Spleen (tissue), 11 donors: ENCODE measurements at regions not wholly inside any gene's neighbourhood (a gene's known extent, or its start where the extent isn't known, plus 50 kb on each side); places are given as distances from the start of the nearest gene placed in this dataset.
A peak's percentile ranks its signal among the peaks of the same experiment; 100 is the strongest.

ENCODE experiments used
- DNase-seq: peaks from one replicate; pipeline ENCODE4 v3.0.0-alpha.2; 2020
- H3K27ac ChIP-seq, 8 donors: fragments of 200-600 bp; sonication (generic) in 7 of 8; 1 replicate in 4 of 8; 2 replicates in 4 of 8; pipeline versions ENCODE4 v1.5.0 to v1.8.0; 2016 to 2021; ENCODE audit warnings: inconsistent platforms in 4 of 8, mild to moderate bottlenecking in 4 of 8, moderate library complexity in 1 of 8
- H3K27me3 ChIP-seq, 7 donors: fragments of 200-600 bp; sonication (generic) in 6 of 7; replicated peaks in 1 of 7; 1 replicate in 4 of 7; 2 replicates in 3 of 7; pipeline versions ENCODE4 v1.5.0 to v1.8.0; 2016 to 2021; ENCODE audit warnings: inconsistent platforms in 3 of 7, mild to moderate bottlenecking in 1 of 7
- H3K36me3 ChIP-seq, 6 donors: fragments of 200-600 bp; sonication (generic) in 5 of 6; 1 replicate in 4 of 6; 2 replicates in 2 of 6; pipeline versions ENCODE4 v1.5.0 to v1.8.0; 2016 to 2021; ENCODE audit warnings: inconsistent platforms in 2 of 6
- H3K4me1 ChIP-seq, 6 donors: fragments of 200-600 bp; sonication (generic) in 5 of 6; 1 replicate in 3 of 6; 2 replicates in 3 of 6; pipeline versions ENCODE4 v1.5.0 to v1.8.0; 2016 to 2021; ENCODE audit warnings: inconsistent platforms in 3 of 6
- H3K4me3 ChIP-seq, 8 donors: fragments of 200-600 bp; sonication (generic) in 7 of 8; 1 replicate in 4 of 8; 2 replicates in 4 of 8; pipeline versions ENCODE4 v1.5.0 to v1.8.0; 2016 to 2021; ENCODE audit warnings: inconsistent platforms in 4 of 8, mild to moderate bottlenecking in 4 of 8, moderate library complexity in 2 of 8
- H3K9me3 ChIP-seq, 8 donors: fragments of 200-600 bp; sonication (generic) in 7 of 8; 1 replicate in 4 of 8; 2 replicates in 4 of 8; pipeline versions ENCODE4 v1.5.0 to v1.8.0; 2016 to 2021; ENCODE audit warnings: inconsistent platforms in 4 of 8
- POLR2A ChIP-seq, 3 donors: fragments of 450-650 bp; IDR thresholded peaks; one replicate each; pipeline ENCODE4 v1.5.1; 2017; ENCODE audit warnings: antibody characterized with exemption in 3 of 3, mild to moderate bottlenecking in 1 of 3
- POLR2AphosphoS5 ChIP-seq, 3 donors: sonication (generic); formaldehyde crosslinking; IDR thresholded peaks; one replicate each; pipeline ENCODE4 v1.5.1; 2017; ENCODE audit warnings: antibody characterized with exemption in 3 of 3
- WGBS, 5 donors: extraction: QIAGEN DNeasy Blood & Tissue Kit in 3 of 5; methylation state at CpG; one replicate each; pipeline versions ENCODE4 v1.1.5 to v1.1.7; 2013 to 2018; 5-methylcytosine and 5-hydroxymethylcytosine counted together
- intact Hi-C: fragments of 100-400 bp; cut with DNase I; formaldehyde crosslinking; loops from one replicate; pipeline ENCODE4 v1.15.0; 2023; ENCODE audit warnings: low total_unique reads
- TF ChIP-seq, protein P1 (sequence below), 11 experiments: fragments of 200-600 bp in 7 of 11; fragments of 450-650 bp in 4 of 11; sonication (generic) in 4 of 11; IDR thresholded peaks in 8 of 11; conservative IDR thresholded peaks in 3 of 11; 1 replicate in 7 of 11; 2 replicates in 4 of 11; pipeline versions ENCODE4 v1.4.0 to v1.8.0; 2016 to 2021; ENCODE audit warnings: antibody characterized with exemption in 11 of 11, inconsistent platforms in 4 of 11, mild to moderate bottlenecking in 1 of 11
- donor health status: healthy with polysubstance abuse.
- donor health status: DM: no; HTN: no; CAD: no; lungs with moderate emphysema.
- donor health status: DM: no; HTN: no; CAD: no.
- donor health status: Bipolar disorder and iron deficiency.
- donor health status: healthy.
- donor health status: DM: no; HTN: no; CAD: no.
- donor health status: DM: yes; HTN: yes; CAD: no.

DNA sequence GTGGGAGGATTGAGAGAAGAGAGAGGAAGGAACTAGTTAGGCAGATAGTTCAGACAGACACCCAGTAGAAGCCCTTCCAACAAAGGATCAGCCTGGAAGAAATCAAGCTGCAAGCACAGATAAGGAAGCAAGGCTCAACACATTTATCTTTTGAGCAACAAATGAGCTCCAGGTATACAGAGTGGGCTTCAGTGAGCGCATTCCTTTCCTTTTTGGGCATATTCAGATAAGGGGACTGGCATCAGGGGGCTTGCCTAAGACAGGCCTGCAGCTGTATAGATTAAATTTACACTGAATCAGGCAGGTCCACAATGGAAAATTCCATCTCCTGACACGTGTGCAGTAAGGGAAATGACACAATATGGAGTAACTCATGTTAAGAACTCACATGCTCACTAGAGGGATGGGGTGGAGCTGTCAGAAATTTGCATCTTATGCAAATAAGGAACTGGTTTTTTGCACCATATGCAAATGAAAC is 147.2 kb downstream of the AKR1D1 start:
- intact Hi-C loops = no loop called here
- no peak overlapping the region for H3K4me3 ChIP-seq
- TF ChIP-seq POLR2A (IDR thresholded peaks at IDR 0.05) (no peak), POLR2AphosphoS5 (IDR thresholded peaks at IDR 0.05) (no peak)
- TF ChIP-seq, protein P1, sequence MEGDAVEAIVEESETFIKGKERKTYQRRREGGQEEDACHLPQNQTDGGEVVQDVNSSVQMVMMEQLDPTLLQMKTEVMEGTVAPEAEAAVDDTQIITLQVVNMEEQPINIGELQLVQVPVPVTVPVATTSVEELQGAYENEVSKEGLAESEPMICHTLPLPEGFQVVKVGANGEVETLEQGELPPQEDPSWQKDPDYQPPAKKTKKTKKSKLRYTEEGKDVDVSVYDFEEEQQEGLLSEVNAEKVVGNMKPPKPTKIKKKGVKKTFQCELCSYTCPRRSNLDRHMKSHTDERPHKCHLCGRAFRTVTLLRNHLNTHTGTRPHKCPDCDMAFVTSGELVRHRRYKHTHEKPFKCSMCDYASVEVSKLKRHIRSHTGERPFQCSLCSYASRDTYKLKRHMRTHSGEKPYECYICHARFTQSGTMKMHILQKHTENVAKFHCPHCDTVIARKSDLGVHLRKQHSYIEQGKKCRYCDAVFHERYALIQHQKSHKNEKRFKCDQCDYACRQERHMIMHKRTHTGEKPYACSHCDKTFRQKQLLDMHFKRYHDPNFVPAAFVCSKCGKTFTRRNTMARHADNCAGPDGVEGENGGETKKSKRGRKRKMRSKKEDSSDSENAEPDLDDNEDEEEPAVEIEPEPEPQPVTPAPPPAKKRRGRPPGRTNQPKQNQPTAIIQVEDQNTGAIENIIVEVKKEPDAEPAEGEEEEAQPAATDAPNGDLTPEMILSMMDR (IDR thresholded peaks at IDR 0.05 in 8 of 11, conservative IDR thresholded peaks at IDR 0.05 in 3 of 11) = no peak

DNA sequence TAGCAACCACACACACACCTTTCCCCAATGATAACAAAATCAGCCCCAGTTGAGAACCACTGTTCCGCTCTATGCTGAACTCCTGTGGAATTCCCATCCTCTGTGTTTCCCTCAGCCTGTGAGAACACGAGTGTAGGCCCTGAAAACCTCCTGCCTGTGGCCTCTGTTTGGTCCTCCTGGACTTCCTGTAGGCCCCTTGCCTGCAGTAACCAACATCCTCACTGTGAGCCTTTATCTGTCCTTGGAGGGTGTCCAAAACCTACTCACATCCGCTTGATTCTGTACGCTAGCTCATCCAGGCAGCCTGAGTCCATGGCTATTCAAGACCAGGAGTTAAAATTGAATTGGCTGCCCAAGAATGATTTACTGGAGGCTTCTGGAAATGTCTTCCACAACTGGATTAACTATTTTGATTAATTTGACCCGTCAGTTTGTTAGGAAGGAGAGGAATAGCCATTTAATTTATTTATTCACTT is 149.8 kb downstream of the AKR1D1 start:
- no peaks in the 10 kb centered on the region for H3K36me3 ChIP-seq
- peaks cover 0 to 8% (median 0%) of the 10 kb centered on the region in 6 donors for H3K4me1 ChIP-seq
- 19 to 44% (median 28%) methylated on average over 5 of the region's 5 CpGs for WGBS, 5 donors
- peak overlapping the region in 3 of 8 donors; percentile 28 to 51 (median 37) for H3K27ac ChIP-seq
- no peak for DNase-seq
- intact Hi-C loops = no loop called here
- TF ChIP-seq POLR2A (IDR thresholded peaks at IDR 0.05) = no peak
- peak in 1 of 3 donors; percentile 78 for TF ChIP-seq POLR2AphosphoS5 (IDR thresholded peaks at IDR 0.05)
- TF ChIP-seq, protein P1 (IDR thresholded peaks at IDR 0.05 in 8 of 11, conservative IDR thresholded peaks at IDR 0.05 in 3 of 11) = no peak
- H3K9me3 ChIP-seq = peaks cover 0 to 12% (median 4%) of the 10 kb centered on the region in 8 donors
- no peaks in the 10 kb centered on the region for H3K27me3 ChIP-seq
- H3K4me3 ChIP-seq = no peak overlapping the region

More for the DNA sequence above, 147.2 kb downstream of the AKR1D1 start:
- peaks cover 0 to 36% (median 21%) of the 10 kb centered on the region in 8 donors for H3K9me3 ChIP-seq
- no peak overlapping the region for H3K27ac ChIP-seq
- H3K36me3 ChIP-seq = no peaks in the 10 kb centered on the region
- no peaks in the 10 kb centered on the region for H3K27me3 ChIP-seq
- H3K4me1 ChIP-seq = peaks cover 0 to 8% (median 0%) of the 10 kb centered on the region in 6 donors
- 68 to 83% (median 71%) methylated on average over 2 of the region's 2 CpGs for WGBS, 5 donors
- no peak for DNase-seq

DNA sequence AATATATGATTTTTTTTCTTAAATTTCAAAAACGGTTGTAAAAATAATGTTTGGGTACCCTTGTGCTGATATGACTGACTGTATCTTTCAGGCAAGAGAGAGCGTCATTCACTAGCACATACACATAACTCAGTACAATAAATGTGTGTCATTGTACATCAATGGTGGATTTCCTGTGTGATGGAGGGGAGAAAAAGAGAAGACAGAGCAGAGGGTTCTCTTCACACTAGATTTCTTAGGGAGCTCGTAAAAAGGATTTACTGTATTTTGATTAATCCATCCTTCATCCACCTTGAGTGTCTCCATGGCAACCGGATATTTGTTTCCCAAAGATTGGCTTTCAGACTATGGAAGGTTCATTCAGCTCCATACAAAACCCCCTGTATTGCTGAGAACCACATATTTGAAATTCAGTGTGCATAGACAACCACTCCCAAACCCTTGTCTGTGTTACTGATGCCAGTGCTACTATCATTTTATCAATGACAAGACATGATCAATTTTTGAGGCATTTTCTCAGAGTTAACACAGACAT is 150.6 kb downstream of the AKR1D1 start:
- WGBS, 5 donors = 83 to 90% (median 86%) methylated on average over 4 of the region's 4 CpGs
- intact Hi-C loops = no loop called here
- Histone ChIP-seq H3K4me1 (peaks cover 0 to 8% (median 0%) of the 10 kb centered on the region in 6 donors), H3K9me3 (peaks cover 0 to 5% (median 0%) of the 10 kb centered on the region in 8 donors), H3K36me3 (no peaks in the 10 kb centered on the region), H3K4me3 (no peak overlapping the region), H3K27ac (no peak overlapping the region), H3K27me3 (no peaks in the 10 kb centered on the region)
- TF ChIP-seq POLR2A (IDR thresholded peaks at IDR 0.05) = no peak
- no peak for TF ChIP-seq POLR2AphosphoS5 (IDR thresholded peaks at IDR 0.05)
- TF ChIP-seq, protein P1 (IDR thresholded peaks at IDR 0.05 in 8 of 11, conservative IDR thresholded peaks at IDR 0.05 in 3 of 11) = no peak
- DNase-seq = no peak

DNA sequence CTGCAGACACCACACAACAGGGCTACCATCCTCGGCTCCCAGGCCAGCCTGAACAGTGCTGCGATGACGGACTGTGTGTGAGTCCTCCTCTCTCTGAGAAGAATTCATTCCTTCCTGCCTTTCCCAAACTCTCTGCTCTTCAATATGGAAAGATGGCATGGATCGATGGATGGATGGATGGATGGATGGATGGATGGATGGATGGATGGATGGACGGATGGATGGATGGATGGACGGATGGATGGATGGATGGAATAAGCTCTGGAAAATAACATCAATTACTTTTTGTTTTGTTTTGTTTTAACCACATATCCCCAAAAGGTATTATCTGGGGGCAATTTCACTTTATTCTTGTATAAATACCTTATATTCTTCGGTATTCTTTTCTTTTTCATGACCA is 151.9 kb downstream of the AKR1D1 start:
- DNase-seq = no peak
- Histone ChIP-seq H3K27ac (no peak overlapping the region), H3K27me3 (no peaks in the 10 kb centered on the region), H3K4me3 (no peak overlapping the region), H3K4me1 (peaks cover 0 to 8% (median 0%) of the 10 kb centered on the region in 6 donors), H3K36me3 (no peaks in the 10 kb centered on the region), H3K9me3 (peaks cover 0 to 5% (median 0%) of the 10 kb centered on the region in 8 donors)
- no peak for TF ChIP-seq POLR2A (IDR thresholded peaks at IDR 0.05)
- TF ChIP-seq, protein P1 (IDR thresholded peaks at IDR 0.05 in 8 of 11, conservative IDR thresholded peaks at IDR 0.05 in 3 of 11) = no peak
- no peak for TF ChIP-seq POLR2AphosphoS5 (IDR thresholded peaks at IDR 0.05)
- intact Hi-C loops = no loop called here
- WGBS, 5 donors = 77 to 95% (median 88%) methylated on average over 7 of the region's 7 CpGs
